ENCODE measurements at regions not wholly inside any gene's neighbourhood (a gene's known extent, or its start where the extent isn't known, plus 50 kb on each side); places are given as distances from the start of the nearest gene placed in this dataset.

DNA sequence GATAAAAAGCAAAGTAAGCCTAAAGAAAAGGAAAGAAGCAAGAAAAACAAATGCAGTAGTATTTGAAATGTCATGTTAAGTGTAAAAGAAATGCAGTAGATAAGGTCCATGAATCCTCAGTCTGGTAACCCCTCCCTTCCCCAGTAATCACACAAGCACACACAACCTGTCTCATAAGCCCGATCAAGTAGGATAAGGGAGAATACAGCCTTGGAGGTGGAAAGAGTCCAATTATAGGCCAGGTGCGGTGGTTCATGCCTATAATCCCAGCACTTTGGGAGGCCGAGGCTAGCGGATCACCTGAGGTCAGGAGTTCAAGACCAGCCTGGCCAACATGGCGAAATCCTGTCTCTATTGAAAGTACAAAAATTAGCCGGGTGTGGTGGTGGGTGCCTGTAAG is 117.9 kb downstream of the GADD45G start:
- Histone ChIP-seq H3K36me3 (ENCODE audit: insufficient read depth, low read length) (no peaks in the 10 kb centered on the region), H3K27me3 (ENCODE audit: insufficient read depth, low read length) (no peaks in the 10 kb centered on the region), H3K4me3 (ENCODE audit: insufficient read depth, low read length) (no peak overlapping the region), H3K27ac (ENCODE audit: low read depth, low read length) (no peak overlapping the region), H3K9me3 (ENCODE audit: low read depth, low read length) (no peaks in the 10 kb centered on the region), H2AFZ (ENCODE audit: low read length) (no peak overlapping the region), H3K79me2 (ENCODE audit: insufficient read depth, low read length) (no peaks in the 10 kb centered on the region), H4K20me1 (ENCODE audit: insufficient read depth, low read length) (no peaks in the 10 kb centered on the region), H3K4me1 (ENCODE audit: insufficient read depth, low read length) (no peaks in the 10 kb centered on the region), H3K4me2 (ENCODE audit: insufficient read depth, low read length) (no peak overlapping the region)
- TF ChIP-seq, protein P1, sequence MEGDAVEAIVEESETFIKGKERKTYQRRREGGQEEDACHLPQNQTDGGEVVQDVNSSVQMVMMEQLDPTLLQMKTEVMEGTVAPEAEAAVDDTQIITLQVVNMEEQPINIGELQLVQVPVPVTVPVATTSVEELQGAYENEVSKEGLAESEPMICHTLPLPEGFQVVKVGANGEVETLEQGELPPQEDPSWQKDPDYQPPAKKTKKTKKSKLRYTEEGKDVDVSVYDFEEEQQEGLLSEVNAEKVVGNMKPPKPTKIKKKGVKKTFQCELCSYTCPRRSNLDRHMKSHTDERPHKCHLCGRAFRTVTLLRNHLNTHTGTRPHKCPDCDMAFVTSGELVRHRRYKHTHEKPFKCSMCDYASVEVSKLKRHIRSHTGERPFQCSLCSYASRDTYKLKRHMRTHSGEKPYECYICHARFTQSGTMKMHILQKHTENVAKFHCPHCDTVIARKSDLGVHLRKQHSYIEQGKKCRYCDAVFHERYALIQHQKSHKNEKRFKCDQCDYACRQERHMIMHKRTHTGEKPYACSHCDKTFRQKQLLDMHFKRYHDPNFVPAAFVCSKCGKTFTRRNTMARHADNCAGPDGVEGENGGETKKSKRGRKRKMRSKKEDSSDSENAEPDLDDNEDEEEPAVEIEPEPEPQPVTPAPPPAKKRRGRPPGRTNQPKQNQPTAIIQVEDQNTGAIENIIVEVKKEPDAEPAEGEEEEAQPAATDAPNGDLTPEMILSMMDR (IDR thresholded peaks at IDR 0.05; ENCODE audit: extremely low read depth, low read depth, low read length): no peak
- DNase-seq (ENCODE audit: insufficient read length, low spot score, missing footprints): no peak

DNA sequence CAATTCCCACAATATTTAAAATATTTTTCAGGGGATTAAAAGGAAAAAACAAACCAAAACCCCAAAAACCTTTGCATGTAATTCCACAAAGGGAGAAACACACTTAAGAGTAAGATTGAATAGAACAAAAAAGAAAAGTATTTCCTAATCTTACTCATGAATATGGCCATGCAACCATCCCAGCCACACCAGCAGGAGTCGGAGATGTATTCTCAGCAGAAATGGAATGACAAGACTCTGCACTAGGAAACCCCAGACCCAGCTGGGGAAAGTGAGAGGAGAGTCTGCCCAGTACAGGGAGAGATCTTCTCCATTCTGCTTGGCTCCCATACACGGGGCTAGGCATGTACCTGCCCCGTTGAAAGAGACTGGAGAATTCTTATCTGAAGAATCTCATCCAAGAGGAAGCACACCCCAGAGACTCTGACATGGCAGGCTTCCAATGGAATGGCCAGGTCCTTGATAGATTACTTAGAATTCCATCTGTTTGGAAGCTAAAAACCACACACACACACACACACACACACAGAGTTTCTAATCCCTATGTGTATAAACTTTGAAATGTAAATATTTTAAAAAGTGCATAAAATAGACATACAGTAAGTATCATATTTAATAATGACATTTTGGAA is 118.8 kb downstream of the GADD45G start:
- no peak for DNase-seq (ENCODE audit: insufficient read length, low spot score, missing footprints)
- Histone ChIP-seq H3K4me1 (ENCODE audit: insufficient read depth, low read length) (no peaks in the 10 kb centered on the region), H3K27me3 (ENCODE audit: insufficient read depth, low read length) (no peaks in the 10 kb centered on the region), H3K4me2 (ENCODE audit: insufficient read depth, low read length) (no peak overlapping the region), H4K20me1 (ENCODE audit: insufficient read depth, low read length) (no peaks in the 10 kb centered on the region), H3K79me2 (ENCODE audit: insufficient read depth, low read length) (no peaks in the 10 kb centered on the region), H3K9me3 (ENCODE audit: low read depth, low read length) (no peaks in the 10 kb centered on the region), H2AFZ (ENCODE audit: low read length) (no peak overlapping the region), H3K36me3 (ENCODE audit: insufficient read depth, low read length) (no peaks in the 10 kb centered on the region), H3K27ac (ENCODE audit: low read depth, low read length) (no peak overlapping the region), H3K4me3 (ENCODE audit: insufficient read depth, low read length) (no peak overlapping the region)
- TF ChIP-seq, protein P1 (IDR thresholded peaks at IDR 0.05; ENCODE audit: extremely low read depth, low read depth, low read length): no peak

GRCh38 chr9:89724659-89725058 is 119.8 kb downstream of the GADD45G start:
- TF ChIP-seq, protein P1 (IDR thresholded peaks at IDR 0.05; ENCODE audit: extremely low read depth, low read depth, low read length): no peak
- Histone ChIP-seq H2AFZ (ENCODE audit: low read length) (no peak overlapping the region), H3K36me3 (ENCODE audit: insufficient read depth, low read length) (no peaks in the 10 kb centered on the region), H3K27me3 (ENCODE audit: insufficient read depth, low read length) (no peaks in the 10 kb centered on the region), H3K79me2 (ENCODE audit: insufficient read depth, low read length) (no peaks in the 10 kb centered on the region), H3K9me3 (ENCODE audit: low read depth, low read length) (no peaks in the 10 kb centered on the region), H3K4me1 (ENCODE audit: insufficient read depth, low read length) (no peaks in the 10 kb centered on the region), H4K20me1 (ENCODE audit: insufficient read depth, low read length) (no peaks in the 10 kb centered on the region), H3K4me3 (ENCODE audit: insufficient read depth, low read length) (no peak overlapping the region), H3K27ac (ENCODE audit: low read depth, low read length) (no peak overlapping the region), H3K4me2 (ENCODE audit: insufficient read depth, low read length) (no peak overlapping the region)
- no peak for DNase-seq (ENCODE audit: insufficient read length, low spot score, missing footprints)

DNA sequence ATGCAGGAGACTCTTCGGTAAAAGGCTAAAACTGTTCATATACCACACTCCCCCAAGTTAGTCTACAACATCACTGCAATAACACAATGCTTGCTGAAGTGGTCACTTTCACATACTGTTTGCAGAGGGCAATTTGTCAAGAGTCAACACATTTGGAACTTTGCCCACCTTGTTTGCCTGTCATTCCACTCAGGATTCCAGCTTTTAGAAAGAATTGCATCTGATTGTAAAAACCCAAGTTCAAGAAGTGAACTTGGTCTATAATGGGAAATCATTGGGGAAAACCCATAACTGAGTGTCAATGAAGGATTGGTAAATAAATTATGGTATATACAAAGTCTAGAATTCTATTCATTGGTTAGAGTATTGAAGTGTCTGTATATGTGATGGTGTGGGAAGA is 120.5 kb downstream of the GADD45G start:
- H3K27ac ChIP-seq (ENCODE audit: low read depth, low read length): no peak overlapping the region
- H3K4me3 ChIP-seq (ENCODE audit: insufficient read depth, low read length): no peak overlapping the region
- no peaks in the 10 kb centered on the region for H3K79me2 ChIP-seq (ENCODE audit: insufficient read depth, low read length)
- no peaks in the 10 kb centered on the region for H3K36me3 ChIP-seq (ENCODE audit: insufficient read depth, low read length)
- no peak overlapping the region for H2AFZ ChIP-seq (ENCODE audit: low read length)
- no peaks in the 10 kb centered on the region for H3K27me3 ChIP-seq (ENCODE audit: insufficient read depth, low read length)
- DNase-seq (ENCODE audit: insufficient read length, low spot score, missing footprints): no peak
- H3K4me1 ChIP-seq (ENCODE audit: insufficient read depth, low read length): no peaks in the 10 kb centered on the region
- no peaks in the 10 kb centered on the region for H4K20me1 ChIP-seq (ENCODE audit: insufficient read depth, low read length)
- H3K4me2 ChIP-seq (ENCODE audit: insufficient read depth, low read length): no peak overlapping the region
- TF ChIP-seq, protein P1 (IDR thresholded peaks at IDR 0.05; ENCODE audit: extremely low read depth, low read depth, low read length): no peak
- H3K9me3 ChIP-seq (ENCODE audit: low read depth, low read length): no peaks in the 10 kb centered on the region
